HepG2 (cell line): ENCODE measurements at regions not wholly inside any gene's neighbourhood (a gene's known extent, or its start where the extent isn't known, plus 50 kb on each side); places are given as distances from the start of the nearest gene placed in this dataset.

Source experiments
- ATAC-seq: fragments of 200-7000 bp; cut with Tn5 transposase; 3 replicates; pipeline ENCODE4 v1.9.1; 2020; ENCODE audit warnings: mild to moderate bottlenecking, moderate library complexity
- BruUV-seq: library from RNA; stranded (reverse); fragments of 400-500 nt; replicated peaks from 2 replicates; lab custom pipeline; 2021; lab: Mats Ljungman, UMichigan
- CTCF ChIA-PET: fragments of 300-600 bp; formaldehyde crosslinking; extraction: SDS; loops from one replicate; lab custom pipeline; 2021; ENCODE audit warnings: low total read pairs, inconsistent platforms, low intra/inter-chr PET ratio; lab: Yijun Ruan, JAX
- POLR2A ChIA-PET: fragments of 350-600 bp; sonication (Branson Sonifier 250); formaldehyde crosslinking; loops from one replicate; lab custom pipeline; 2020; ENCODE audit warnings: antibody characterized with exemption, inconsistent platforms; lab: Yijun Ruan, JAX
- DNase-seq: peaks from one replicate; pipeline ENCODE4 v3.0.0-alpha.2; 2015; ENCODE audit warnings: low spot score
- FAIRE-seq: peaks from 3 replicates; lab custom pipeline; 2011; peaks lifted over from hg19 to GRCh38; lab: Jason Lieb, UNC
- H2AFZ ChIP-seq: one replicate; pipeline ENCODE4 v1.6.1; 2011; ENCODE audit warnings: low read length, inconsistent platforms
- H3K27ac ChIP-seq: fragments of 300-600 bp; 3 replicates; pipeline ENCODE4 v1.8.0; 2011; ENCODE audit warnings: mixed run types, mild to moderate bottlenecking, mixed read lengths, low read length, inconsistent platforms; ENCODE audit not compliant: insufficient read depth; ENCODE audit errors: extremely low read length
- H3K27me3 ChIP-seq, 2 experiments: fragments of 200-600 bp in 1 of 2; 2 replicates in 1 of 2; 3 replicates in 1 of 2; pipeline versions ENCODE4 v1.6.0 to v1.8.0; 2011; ENCODE audit warnings: low read length in 2 of 2, mild to moderate bottlenecking in 2 of 2, moderate library complexity in 2 of 2, inconsistent platforms in 1 of 2; ENCODE audit not compliant: insufficient read depth in 2 of 2, control insufficient read depth in 1 of 2
- H3K36me3 ChIP-seq, 2 experiments: fragments of 200-600 bp in 1 of 2; replicated peaks in 1 of 2; 2 replicates in 1 of 2; 3 replicates in 1 of 2; pipeline versions ENCODE4 v1.5.1 to v1.8.0; 2011; ENCODE audit warnings: low read length in 2 of 2, inconsistent platforms in 1 of 2; ENCODE audit not compliant: insufficient read depth in 2 of 2, control insufficient read depth in 1 of 2
- H3K4me1 ChIP-seq: 2 replicates; pipeline ENCODE4 v1.5.1; 2012; ENCODE audit warnings: low read length, inconsistent platforms; ENCODE audit not compliant: insufficient read depth
- H3K4me2 ChIP-seq: 2 replicates; pipeline ENCODE4 v1.6.0; 2011; ENCODE audit warnings: low read depth, low read length, inconsistent platforms
- H3K4me3 ChIP-seq, 3 experiments: fragments of 200-600 bp in 1 of 3; sonication (generic), shearing (Covaris generic) in 1 of 3; replicated peaks in 1 of 3; 2 replicates each; pipeline ENCODE4 v1.5.1; 2011 to 2016; ENCODE audit warnings: low read length in 3 of 3, inconsistent platforms in 2 of 3, low read depth in 2 of 3, mild to moderate bottlenecking in 2 of 3, control low read depth in 1 of 3, mixed read lengths in 1 of 3; ENCODE audit not compliant: insufficient read depth in 1 of 3
- H3K79me2 ChIP-seq: one replicate; pipeline ENCODE4 v1.6.1; 2011; ENCODE audit warnings: low read length, inconsistent platforms; ENCODE audit not compliant: insufficient read depth
- H3K9ac ChIP-seq: 2 replicates; pipeline ENCODE4 v1.6.0; 2011; ENCODE audit warnings: mild to moderate bottlenecking, low read depth, low read length, inconsistent platforms; ENCODE audit not compliant: insufficient read depth
- H3K9me3 ChIP-seq: 2 replicates; pipeline ENCODE4 v1.5.1; 2012; ENCODE audit warnings: mild to moderate bottlenecking, low read length
- H4K20me1 ChIP-seq: 2 replicates; pipeline ENCODE4 v1.6.0; 2011; ENCODE audit warnings: inconsistent platforms, mild to moderate bottlenecking, low read length, moderate library complexity; ENCODE audit not compliant: insufficient read depth
- ARNT2 ChIP-seq: sonication (generic); formaldehyde crosslinking; IDR thresholded peaks from 2 replicates; pipeline ENCODE4 v1.8.0; 2022; ENCODE audit warnings: mild to moderate bottlenecking, low read depth, missing genetic modification reagents, moderate library complexity
- BRD4 ChIP-seq: sonication (generic); formaldehyde crosslinking; IDR thresholded peaks from 2 replicates; pipeline ENCODE4 v1.4.0; 2020; ENCODE audit warnings: missing genetic modification reagents
- CENPX ChIP-seq: sonication (generic); formaldehyde crosslinking; IDR thresholded peaks from 2 replicates; pipeline ENCODE4 v1.9.0; 2021; ENCODE audit warnings: mild to moderate bottlenecking, missing genetic modification reagents, moderate library complexity
- DMTF1 ChIP-seq: sonication (generic); formaldehyde crosslinking; IDR thresholded peaks from 2 replicates; pipeline ENCODE4 v1.4.0; 2020; ENCODE audit warnings: mild to moderate bottlenecking, missing genetic modification reagents
- FOXK1 ChIP-seq: sonication (generic); formaldehyde crosslinking; IDR thresholded peaks from 2 replicates; pipeline ENCODE4 v1.4.0; 2020; ENCODE audit warnings: low read depth, missing genetic modification reagents, borderline replicate concordance
- IKZF5 ChIP-seq: IDR thresholded peaks from 2 replicates; pipeline ENCODE4 v1.6.1; 2018; ENCODE audit warnings: missing genetic modification reagents, mild to moderate bottlenecking, missing compliant biosample characterization
- KLF13 ChIP-seq: sonication (generic); formaldehyde crosslinking; IDR thresholded peaks from 2 replicates; pipeline ENCODE4 v1.4.0; 2020; ENCODE audit warnings: mild to moderate bottlenecking, missing genetic modification reagents
- SIX1 ChIP-seq: sonication (generic); formaldehyde crosslinking; IDR thresholded peaks from 2 replicates; pipeline ENCODE4 v1.4.0; 2020; ENCODE audit warnings: missing genetic modification reagents, borderline replicate concordance
- SNAPC4 ChIP-seq: sonication (generic); formaldehyde crosslinking; IDR thresholded peaks from 2 replicates; pipeline ENCODE4 v1.4.0; 2020; ENCODE audit warnings: mild to moderate bottlenecking, missing genetic modification reagents
- SOX6 ChIP-seq, 2 experiments: fragments of 450-650 bp in 1 of 2; sonication (generic) in 1 of 2; formaldehyde crosslinking in 1 of 2; IDR thresholded peaks; 2 replicates each; pipeline versions ENCODE4 v1.4.0 to v1.6.1; 2017 to 2020; ENCODE audit warnings: antibody characterized with exemption in 1 of 2, mild to moderate bottlenecking in 1 of 2, missing genetic modification reagents in 1 of 2
- TEAD2 ChIP-seq: sonication (generic); formaldehyde crosslinking; IDR thresholded peaks from 2 replicates; pipeline ENCODE4 v1.9.0; 2021; ENCODE audit warnings: missing genetic modification reagents
- ZBTB7B ChIP-seq: sonication (generic); formaldehyde crosslinking; IDR thresholded peaks from 2 replicates; pipeline ENCODE4 v1.4.0; 2020; ENCODE audit warnings: missing genetic modification reagents
- ZNF17 ChIP-seq: sonication (generic); formaldehyde crosslinking; IDR thresholded peaks from 2 replicates; pipeline ENCODE4 v1.5.0; 2020; ENCODE audit warnings: mild to moderate bottlenecking, missing genetic modification reagents
- ZNF253 ChIP-seq: sonication (generic); formaldehyde crosslinking; IDR thresholded peaks from 2 replicates; pipeline ENCODE4 v1.8.0; 2022; ENCODE audit warnings: mild to moderate bottlenecking, missing genetic modification reagents, borderline replicate concordance
- ZNF350 ChIP-seq: sonication (generic); formaldehyde crosslinking; IDR thresholded peaks from 2 replicates; pipeline ENCODE4 v1.4.0; 2020; ENCODE audit warnings: mild to moderate bottlenecking, low read depth, missing genetic modification reagents, borderline replicate concordance
- ZNF740 ChIP-seq: sonication (generic); formaldehyde crosslinking; IDR thresholded peaks from 2 replicates; pipeline ENCODE4 v1.4.0; 2020; ENCODE audit warnings: missing genetic modification reagents
- ZSCAN30 ChIP-seq: sonication (generic); formaldehyde crosslinking; IDR thresholded peaks from 2 replicates; pipeline ENCODE4 v1.5.0; 2020; ENCODE audit warnings: mild to moderate bottlenecking, missing genetic modification reagents
- WGBS: methylation state at CpG from one replicate; pipeline ENCODE4 v1.1.6; 2017; ENCODE audit warnings: low lambda C conversion rate; 5-methylcytosine and 5-hydroxymethylcytosine counted together
- in situ Hi-C: cut with HindIII; loops from 2 replicates; pipeline ENCODE4 v1.10.0; 2017; ENCODE audit warnings: low pct_unique_long_range_greater_than_20kb; ENCODE audit not compliant: extremely low pct_ligation_motif_present
- intact Hi-C: fragments of 100-400 bp; cut with micrococcal nuclease; formaldehyde crosslinking; loops from one replicate; pipeline ENCODE4 v1.10.0; 2022; ENCODE audit not compliant: unreplicated experiment

- DNase-seq (no peak), ATAC-seq (no peak), FAIRE-seq (no peak)
- TF ChIP-seq ZNF350 (CRISPR knock-in tag) (no peak), ZNF740 (CRISPR knock-in tag) (no peak), FOXK1 (CRISPR knock-in tag) (no peak), SIX1 (CRISPR knock-in tag) (no peak), IKZF5 (CRISPR knock-in tag) (no peak), SNAPC4 (CRISPR knock-in tag) (no peak), TEAD2 (CRISPR knock-in tag) (no peak), CENPX (CRISPR knock-in tag) (no peak), ZNF17 (CRISPR knock-in tag) (no peak), BRD4 (CRISPR knock-in tag) (no peak), ZNF253 (CRISPR knock-in tag) (no peak), DMTF1 (CRISPR knock-in tag) (no peak), ARNT2 (no peak), ZBTB7B (CRISPR knock-in tag) (no peak), KLF13 (no peak), SOX6 (IDR thresholded peaks at IDR 0.05) (no peak), SOX6 (CRISPR knock-in tag; IDR thresholded peaks at IDR 0.05) (no peak), ZSCAN30 (CRISPR knock-in tag) (no peak)
- H3K4me1 ChIP-seq: no peaks in the 10 kb centered on the region
- no peak overlapping the region for H3K9ac ChIP-seq
- no peaks in the 10 kb centered on the region for H4K20me1 ChIP-seq
- H3K4me3 ChIP-seq: no peak overlapping the region
- no TSS peak for BruUV-seq
- no peaks in the 10 kb centered on the region for H3K79me2 ChIP-seq
- intact Hi-C loops: no loop called here
- WGBS: 14% methylated on average over 5 of the region's 5 CpGs
- no peak overlapping the region for H2AFZ ChIP-seq
- no peaks in the 10 kb centered on the region; a peak in 1 of 5 replicates for H3K27me3 ChIP-seq
- H3K4me2 ChIP-seq: no peak overlapping the region
- POLR2A ChIA-PET: no interaction called here
- H3K36me3 ChIP-seq: no peaks in the 10 kb centered on the region
- in situ Hi-C loops: no loop called here
- no peak overlapping the region for H3K27ac ChIP-seq
- no peaks in the 10 kb centered on the region for H3K9me3 ChIP-seq
- CTCF ChIA-PET: no interaction called here
Measured at GRCh38 chr4:164192844-164193243, 561.1 kb upstream of the SMIM31 start.
